ENCODE measurements at regions not wholly inside any gene's neighbourhood (a gene's known extent, or its start where the extent isn't known, plus 50 kb on each side); places are given as distances from the start of the nearest gene placed in this dataset.

DNA sequence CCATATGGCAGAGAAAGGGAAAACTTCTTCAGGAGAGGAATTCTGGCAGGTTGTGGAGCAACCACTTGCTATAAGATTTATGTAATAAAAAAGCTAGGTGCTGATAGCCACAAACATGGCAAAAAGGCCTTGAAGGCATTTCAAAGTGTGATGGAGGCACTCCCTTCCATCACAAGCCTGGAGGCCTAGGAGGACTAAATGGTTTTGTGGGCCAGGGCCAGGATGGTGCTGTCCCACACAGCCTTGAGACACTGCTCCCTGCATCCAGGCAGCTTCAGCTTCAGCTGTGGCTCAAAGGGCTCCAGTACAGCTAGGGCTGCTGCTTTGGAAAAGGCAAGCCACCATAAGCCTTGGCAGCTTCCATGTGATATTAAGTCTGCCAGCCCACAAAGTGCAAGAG is 632.8 kb downstream of the BRINP1 start:
- no peak for DNase-seq (ENCODE audit: low read depth)
- in situ Hi-C loops (cut with HindIII; ENCODE audit: low sequenced_read_pairs) = no loop called here
- TF ChIP-seq, protein P1, sequence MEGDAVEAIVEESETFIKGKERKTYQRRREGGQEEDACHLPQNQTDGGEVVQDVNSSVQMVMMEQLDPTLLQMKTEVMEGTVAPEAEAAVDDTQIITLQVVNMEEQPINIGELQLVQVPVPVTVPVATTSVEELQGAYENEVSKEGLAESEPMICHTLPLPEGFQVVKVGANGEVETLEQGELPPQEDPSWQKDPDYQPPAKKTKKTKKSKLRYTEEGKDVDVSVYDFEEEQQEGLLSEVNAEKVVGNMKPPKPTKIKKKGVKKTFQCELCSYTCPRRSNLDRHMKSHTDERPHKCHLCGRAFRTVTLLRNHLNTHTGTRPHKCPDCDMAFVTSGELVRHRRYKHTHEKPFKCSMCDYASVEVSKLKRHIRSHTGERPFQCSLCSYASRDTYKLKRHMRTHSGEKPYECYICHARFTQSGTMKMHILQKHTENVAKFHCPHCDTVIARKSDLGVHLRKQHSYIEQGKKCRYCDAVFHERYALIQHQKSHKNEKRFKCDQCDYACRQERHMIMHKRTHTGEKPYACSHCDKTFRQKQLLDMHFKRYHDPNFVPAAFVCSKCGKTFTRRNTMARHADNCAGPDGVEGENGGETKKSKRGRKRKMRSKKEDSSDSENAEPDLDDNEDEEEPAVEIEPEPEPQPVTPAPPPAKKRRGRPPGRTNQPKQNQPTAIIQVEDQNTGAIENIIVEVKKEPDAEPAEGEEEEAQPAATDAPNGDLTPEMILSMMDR (IDR thresholded peaks at IDR 0.05; ENCODE audit: low read depth, low read length, missing control alignments) = no peak
- H3K4me3 ChIP-seq (ENCODE audit: low read depth, low read length) = no peak overlapping the region

DNA sequence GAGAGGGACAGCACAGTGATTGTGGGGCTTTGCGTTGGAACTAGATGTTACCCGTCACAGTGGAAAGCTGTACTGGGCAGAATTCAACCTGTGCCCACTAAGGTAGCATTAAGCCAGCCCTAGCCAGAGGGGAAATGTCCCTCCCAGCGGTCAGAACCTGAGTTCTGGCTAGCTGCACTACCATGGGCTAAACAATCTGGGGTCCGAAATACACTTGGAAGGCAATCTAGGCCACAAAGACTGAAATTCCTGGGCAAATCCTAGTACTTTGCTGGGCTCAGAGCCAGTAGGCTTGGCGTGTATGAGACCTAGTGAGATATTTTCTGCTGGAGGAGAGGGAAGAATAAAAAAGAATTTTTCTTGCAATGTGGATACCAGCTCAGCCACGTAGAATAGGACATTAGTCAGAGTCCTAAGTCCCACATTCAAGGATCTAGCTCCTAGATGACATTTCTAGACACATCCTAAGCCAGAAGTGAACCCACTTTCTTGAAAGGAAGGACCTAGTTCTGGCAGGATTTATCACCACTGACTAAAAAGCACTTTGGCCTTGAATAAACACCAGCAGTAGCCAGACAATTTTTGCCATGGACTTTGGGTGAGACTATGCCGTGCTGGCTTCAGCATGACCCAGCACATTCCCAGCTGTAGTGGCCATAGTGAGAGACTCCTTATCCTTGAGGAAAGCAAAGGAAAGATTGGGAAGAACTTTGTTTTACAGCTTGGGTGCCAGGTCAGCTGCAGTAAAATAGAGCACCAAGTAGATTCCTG is 618.0 kb downstream of the BRINP1 start:
- DNase-seq (ENCODE audit: low read depth) = no peak
- H3K4me3 ChIP-seq (ENCODE audit: low read depth, low read length) = no peak overlapping the region
- in situ Hi-C loops (cut with HindIII; ENCODE audit: low sequenced_read_pairs) = no loop called here
- TF ChIP-seq, protein P1 (IDR thresholded peaks at IDR 0.05; ENCODE audit: low read depth, low read length, missing control alignments) = no peak

DNA sequence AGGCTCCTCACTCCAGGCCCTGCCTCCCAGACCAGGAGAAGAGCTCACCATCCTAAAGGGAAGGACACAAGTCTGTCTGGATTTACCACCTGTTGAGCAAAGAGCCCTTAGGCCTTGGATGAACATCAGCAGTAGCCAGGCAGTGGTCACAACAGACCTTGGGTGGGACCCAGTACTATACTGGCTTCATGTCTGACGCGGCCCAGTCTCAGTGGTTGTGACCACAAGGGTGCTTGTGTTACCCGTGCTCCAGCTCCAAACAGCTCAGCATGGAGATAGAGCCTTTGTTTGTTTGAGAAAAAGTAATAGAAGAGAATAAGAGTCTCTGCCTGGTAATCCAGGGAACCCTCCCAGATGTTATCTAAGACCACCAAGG is 617.4 kb downstream of the BRINP1 start:
- in situ Hi-C loops (cut with HindIII; ENCODE audit: low sequenced_read_pairs) = no loop called here

DNA sequence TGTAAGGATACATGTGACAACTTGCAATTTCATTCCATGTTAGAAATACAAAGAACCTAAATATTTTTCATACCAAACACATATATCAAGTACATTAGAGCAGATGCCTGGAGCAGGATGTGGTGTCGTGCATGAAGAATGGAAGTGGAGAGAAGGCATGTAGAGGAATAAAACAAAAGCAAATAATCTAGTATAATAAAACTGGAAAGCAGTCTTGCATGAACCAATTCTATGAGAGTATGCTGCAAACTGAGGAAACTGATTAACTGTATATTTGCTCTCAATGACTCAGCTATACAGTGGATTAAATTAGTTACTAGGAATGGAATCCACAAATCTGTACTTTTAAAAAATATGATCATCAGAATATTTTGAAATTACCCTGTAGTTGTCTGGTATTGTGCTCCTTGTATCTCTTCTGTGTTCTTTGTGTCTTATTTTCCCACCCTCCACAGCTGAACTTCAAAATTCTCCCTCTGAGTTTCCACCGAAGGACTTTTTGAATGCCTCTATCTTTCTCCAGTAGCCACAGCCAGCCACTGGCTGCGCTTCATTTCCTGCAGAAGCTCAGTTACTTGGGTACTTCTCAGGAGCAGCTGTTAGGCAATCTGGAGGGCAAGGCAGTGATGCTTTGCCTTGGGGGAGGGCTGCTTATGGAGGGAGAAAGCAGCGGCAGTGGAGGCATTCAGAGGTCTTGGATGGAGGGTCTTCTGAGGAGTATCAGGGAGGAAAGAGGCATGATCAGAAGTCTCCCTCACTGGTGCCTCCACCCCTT is 608.0 kb downstream of the BRINP1 start:
- in situ Hi-C loops (cut with HindIII; ENCODE audit: low sequenced_read_pairs) = no loop called here
- DNase-seq (ENCODE audit: low read depth) = no peak
- H3K4me3 ChIP-seq (ENCODE audit: low read depth, low read length) = no peak overlapping the region
- TF ChIP-seq, protein P1 (IDR thresholded peaks at IDR 0.05; ENCODE audit: low read depth, low read length, missing control alignments) = no peak

More for the DNA sequence above, 617.4 kb downstream of the BRINP1 start:
- TF ChIP-seq, protein P1 (IDR thresholded peaks at IDR 0.05; ENCODE audit: low read depth, low read length, missing control alignments) = no peak
- no peak for DNase-seq (ENCODE audit: low read depth)
- no peak overlapping the region for H3K4me3 ChIP-seq (ENCODE audit: low read depth, low read length)

DNA sequence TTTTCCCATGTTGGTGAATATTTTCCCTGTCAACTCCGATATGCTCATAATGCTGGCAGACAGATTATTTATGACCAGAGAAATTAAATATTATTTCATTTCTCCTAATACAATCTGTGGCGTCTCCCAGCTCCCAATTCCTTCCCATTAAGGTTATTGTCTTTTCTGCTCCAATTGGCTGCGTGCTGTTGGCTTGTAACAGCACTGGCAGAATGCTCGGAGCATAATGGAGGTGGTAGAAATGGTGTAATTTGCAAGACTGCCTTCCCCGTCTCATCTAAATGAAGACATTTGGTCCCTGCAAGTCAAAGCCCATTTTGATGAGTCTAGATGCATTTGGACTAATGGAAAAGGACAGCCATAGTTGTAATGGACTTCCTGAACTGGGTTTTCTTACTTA is 601.7 kb downstream of the BRINP1 start:
- in situ Hi-C loops (cut with HindIII; ENCODE audit: low sequenced_read_pairs) = no loop called here

DNA sequence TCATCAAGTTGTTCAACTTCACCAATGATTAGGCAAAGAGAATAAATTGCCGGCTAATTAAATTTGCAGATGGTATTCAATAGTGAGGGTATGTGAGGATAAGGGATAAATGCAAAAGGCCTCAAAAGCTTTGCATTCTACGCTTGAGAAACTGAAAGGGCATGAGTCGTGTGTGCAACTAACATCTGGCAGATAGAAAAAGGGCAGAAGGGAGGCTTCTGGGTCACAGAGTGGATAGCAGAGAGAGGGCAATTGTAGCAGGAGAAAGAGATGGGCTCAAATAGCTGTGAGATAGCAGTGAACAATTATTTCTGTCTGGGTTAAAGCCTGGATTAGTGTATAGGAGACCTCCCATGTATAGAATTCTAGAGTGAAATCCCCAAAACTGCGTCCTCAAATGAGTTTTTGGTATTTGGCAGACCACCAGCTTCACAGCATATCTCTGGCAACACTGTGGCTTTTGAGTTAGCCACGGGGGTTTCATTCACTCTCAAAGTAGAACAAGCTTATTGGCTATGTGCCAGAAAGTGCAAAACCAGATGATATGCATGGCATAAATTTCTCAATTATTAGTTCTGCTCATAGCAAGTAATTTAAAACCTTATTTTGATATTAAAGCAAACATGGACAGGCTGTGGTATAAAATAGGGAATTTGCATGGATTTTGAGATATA is 586.3 kb downstream of the BRINP1 start:
- peak; percentile 16 for DNase-seq (ENCODE audit: low read depth)
- TF ChIP-seq, protein P1 (IDR thresholded peaks at IDR 0.05; ENCODE audit: low read depth, low read length, missing control alignments) = no peak
- in situ Hi-C loops (cut with HindIII; ENCODE audit: low sequenced_read_pairs) = no loop called here

More for the DNA sequence above, 601.7 kb downstream of the BRINP1 start:
- TF ChIP-seq, protein P1 (IDR thresholded peaks at IDR 0.05; ENCODE audit: low read depth, low read length, missing control alignments) = no peak
- DNase-seq (ENCODE audit: low read depth) = no peak
- H3K4me3 ChIP-seq (ENCODE audit: low read depth, low read length) = no peak overlapping the region

More for the DNA sequence above, 586.3 kb downstream of the BRINP1 start:
- H3K4me3 ChIP-seq (ENCODE audit: low read depth, low read length) = no peak overlapping the region
